GM21423 (cell line): ENCODE measurements at regions not wholly inside any gene's neighbourhood (a gene's known extent, or its start where the extent isn't known, plus 50 kb on each side); places are given as distances from the start of the nearest gene placed in this dataset.
"Not testable (repeated sequence)": the region's sequence is repeated elsewhere in the genome, so short reads cannot be mapped to it uniquely, and the experiment has no call there.

Experiments
- ATAC-seq: cut with Tn5 transposase; IDR thresholded peaks from one replicate; pipeline ENCODE4 v1.9.1; 2021; ENCODE audit warnings: mild to moderate bottlenecking, moderate library complexity; ENCODE audit not compliant: unreplicated experiment

GRCh38 chr18:46179306-46179705 lies 75.1 kb downstream of the HAUS1 start:
- ATAC-seq = no peak

GRCh38 chr18:46182633-46183358 lies 78.6 kb downstream of the HAUS1 start:
- ATAC-seq = no peak

- not testable (repeated sequence) for ATAC-seq
Measured at GRCh38 chr18:46184296-46184695, 80.1 kb downstream of the HAUS1 start.

- ATAC-seq = no peak
Measured at GRCh38 chr18:46184727-46185126, 80.5 kb downstream of the HAUS1 start.

GRCh38 chr18:46190667-46191066 lies 86.5 kb downstream of the HAUS1 start:
- no peak for ATAC-seq

- ATAC-seq = no peak
Measured at GRCh38 chr18:46196627-46197243, 92.5 kb downstream of the HAUS1 start.

GRCh38 chr18:46199515-46200147 lies 95.4 kb downstream of the HAUS1 start:
- ATAC-seq = no peak

- ATAC-seq = not testable (repeated sequence)
Measured at GRCh38 chr18:46200178-46201055, 96.2 kb downstream of the HAUS1 start.

GRCh38 chr18:46204143-46204542 lies 100.0 kb downstream of the HAUS1 start:
- ATAC-seq = no peak

- no peak for ATAC-seq
Measured at GRCh38 chr18:46207985-46208384, 103.8 kb downstream of the HAUS1 start.

- no peak for ATAC-seq
Measured at GRCh38 chr18:46209161-46209560, 105.0 kb downstream of the HAUS1 start.

GRCh38 chr18:46211816-46212215 lies 107.6 kb downstream of the HAUS1 start:
- ATAC-seq = no peak

GRCh38 chr18:46212398-46212797 lies 108.2 kb downstream of the HAUS1 start:
- ATAC-seq = no peak

- ATAC-seq = no peak
Measured at GRCh38 chr18:46213295-46213694, 109.1 kb downstream of the HAUS1 start.

GRCh38 chr18:46214435-46214834 lies 110.2 kb downstream of the HAUS1 start:
- no peak for ATAC-seq

- ATAC-seq = no peak
Measured at GRCh38 chr18:46215902-46216723, 111.9 kb downstream of the HAUS1 start.

GRCh38 chr18:46220116-46220515 lies 115.9 kb downstream of the HAUS1 start:
- no peak for ATAC-seq

- ATAC-seq = no peak
Measured at GRCh38 chr18:46222093-46222492, 117.9 kb downstream of the HAUS1 start.

GRCh38 chr18:46222710-46223360 lies 118.7 kb downstream of the HAUS1 start:
- no peak for ATAC-seq
